ENCODE measurements at regions not wholly inside any gene's neighbourhood (a gene's known extent, or its start where the extent isn't known, plus 50 kb on each side); places are given as distances from the start of the nearest gene placed in this dataset.

GRCh38 chr1:239025997-239026694 lies 360.2 kb upstream of the CHRM3 start:
- TF ChIP-seq, protein P1, sequence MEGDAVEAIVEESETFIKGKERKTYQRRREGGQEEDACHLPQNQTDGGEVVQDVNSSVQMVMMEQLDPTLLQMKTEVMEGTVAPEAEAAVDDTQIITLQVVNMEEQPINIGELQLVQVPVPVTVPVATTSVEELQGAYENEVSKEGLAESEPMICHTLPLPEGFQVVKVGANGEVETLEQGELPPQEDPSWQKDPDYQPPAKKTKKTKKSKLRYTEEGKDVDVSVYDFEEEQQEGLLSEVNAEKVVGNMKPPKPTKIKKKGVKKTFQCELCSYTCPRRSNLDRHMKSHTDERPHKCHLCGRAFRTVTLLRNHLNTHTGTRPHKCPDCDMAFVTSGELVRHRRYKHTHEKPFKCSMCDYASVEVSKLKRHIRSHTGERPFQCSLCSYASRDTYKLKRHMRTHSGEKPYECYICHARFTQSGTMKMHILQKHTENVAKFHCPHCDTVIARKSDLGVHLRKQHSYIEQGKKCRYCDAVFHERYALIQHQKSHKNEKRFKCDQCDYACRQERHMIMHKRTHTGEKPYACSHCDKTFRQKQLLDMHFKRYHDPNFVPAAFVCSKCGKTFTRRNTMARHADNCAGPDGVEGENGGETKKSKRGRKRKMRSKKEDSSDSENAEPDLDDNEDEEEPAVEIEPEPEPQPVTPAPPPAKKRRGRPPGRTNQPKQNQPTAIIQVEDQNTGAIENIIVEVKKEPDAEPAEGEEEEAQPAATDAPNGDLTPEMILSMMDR (IDR thresholded peaks at IDR 0.05; ENCODE audit: low read length) = no peak
- TF ChIP-seq EZH2phosphoT487 (IDR thresholded peaks at IDR 0.05; ENCODE audit: low read length) = no peak

All from MM.1S (cell line).